HG03442 (cell line): ENCODE measurements at regions not wholly inside any gene's neighbourhood (a gene's known extent, or its start where the extent isn't known, plus 50 kb on each side); places are given as distances from the start of the nearest gene placed in this dataset.

Source experiments
- ATAC-seq: cut with Tn5 transposase; IDR thresholded peaks from one replicate; pipeline ENCODE4 v1.9.1; 2021; ENCODE audit warnings: mild to moderate bottlenecking, moderate library complexity; ENCODE audit not compliant: unreplicated experiment

DNA sequence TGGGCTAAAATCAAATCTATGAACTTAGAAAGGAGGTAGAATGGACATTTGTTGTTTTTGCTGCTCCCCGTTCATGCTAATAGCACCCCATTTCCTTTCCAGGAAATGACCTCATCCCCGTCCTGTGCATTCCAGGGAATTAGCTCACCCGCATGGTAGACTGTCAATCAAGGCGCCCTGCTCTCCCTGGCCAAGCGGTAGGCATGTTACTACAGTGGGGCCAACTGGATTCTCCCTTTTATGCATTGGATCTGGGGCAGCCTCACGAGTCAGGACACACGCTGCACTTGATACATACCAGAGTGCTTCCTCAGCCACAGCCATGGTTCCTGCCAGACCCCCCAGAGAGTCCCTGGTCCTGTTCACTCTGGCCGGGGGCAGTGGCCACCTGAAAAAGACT is 111.0 kb upstream of the PTCH1 start:
- no peak for ATAC-seq

DNA sequence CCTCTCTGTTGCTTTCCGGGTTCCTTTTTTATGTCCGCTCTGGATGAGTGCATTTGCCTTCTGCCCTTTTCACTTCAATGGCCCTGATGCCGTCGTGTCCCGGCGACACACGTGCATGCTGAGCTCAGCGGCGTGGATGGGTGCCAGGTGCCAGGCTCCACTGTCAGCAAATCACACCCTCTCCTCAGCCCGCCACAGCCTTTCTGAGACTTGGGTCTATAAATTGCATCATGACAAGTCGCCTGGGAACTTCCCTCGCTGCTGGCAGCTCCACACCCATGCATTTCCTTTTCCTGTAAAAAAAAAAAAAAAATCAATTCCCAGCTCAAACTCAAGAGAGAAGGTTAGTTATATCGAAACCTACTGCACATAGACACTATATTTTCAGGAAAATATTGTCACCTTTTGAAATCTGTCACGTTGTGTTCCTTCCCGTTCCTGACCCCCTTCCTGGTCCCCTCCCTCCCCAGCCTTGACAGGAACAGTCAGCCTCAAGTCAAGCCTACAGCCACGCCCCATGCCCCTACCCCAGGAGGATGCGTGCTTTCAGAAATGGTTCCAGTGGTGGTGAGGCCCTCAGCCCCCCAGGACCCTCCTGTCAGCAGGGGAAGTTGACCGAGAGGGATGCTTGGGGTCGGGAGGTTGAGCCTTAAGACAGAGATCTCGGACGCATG is 110.3 kb upstream of the PTCH1 start:
- ATAC-seq, result no peak

DNA sequence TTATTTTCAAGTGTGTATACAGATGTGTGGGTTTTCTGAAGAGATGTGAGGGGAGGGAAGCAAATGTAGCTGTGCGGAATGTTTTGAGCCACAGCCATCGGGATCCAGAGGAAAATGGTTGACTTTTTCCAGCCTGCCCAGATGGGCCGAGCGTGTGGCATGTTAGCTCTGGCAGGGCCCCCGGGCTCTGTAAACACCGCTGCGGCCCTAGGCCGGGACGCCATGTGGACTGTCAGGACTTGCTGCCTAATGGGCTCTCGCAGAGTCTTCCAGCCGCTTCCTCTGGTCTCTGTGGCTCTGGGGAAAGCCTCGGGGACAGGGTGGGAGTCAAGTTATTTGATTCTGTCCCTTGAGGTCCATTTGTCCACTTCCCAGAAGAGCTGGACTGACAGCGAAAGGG is 109.6 kb upstream of the PTCH1 start:
- ATAC-seq, result no peak

DNA sequence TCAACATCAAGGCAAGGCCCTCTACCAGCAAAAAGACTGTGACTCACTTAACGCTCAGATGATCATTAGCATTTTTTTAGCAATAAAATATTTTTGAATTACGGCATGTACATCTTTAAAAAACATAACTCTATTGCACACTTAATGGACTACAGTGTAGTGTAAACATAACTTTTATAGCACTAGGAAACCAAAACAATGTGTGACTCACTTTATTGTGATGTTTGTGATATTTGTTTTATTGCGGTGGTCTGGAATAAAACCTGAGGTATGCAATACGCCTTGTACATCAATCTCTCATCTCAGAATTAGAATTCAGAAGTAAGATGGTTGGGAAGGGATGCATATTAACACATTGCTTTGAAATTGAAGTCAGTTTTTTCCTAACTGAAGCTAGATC is 106.9 kb upstream of the PTCH1 start:
- ATAC-seq, result no peak

DNA sequence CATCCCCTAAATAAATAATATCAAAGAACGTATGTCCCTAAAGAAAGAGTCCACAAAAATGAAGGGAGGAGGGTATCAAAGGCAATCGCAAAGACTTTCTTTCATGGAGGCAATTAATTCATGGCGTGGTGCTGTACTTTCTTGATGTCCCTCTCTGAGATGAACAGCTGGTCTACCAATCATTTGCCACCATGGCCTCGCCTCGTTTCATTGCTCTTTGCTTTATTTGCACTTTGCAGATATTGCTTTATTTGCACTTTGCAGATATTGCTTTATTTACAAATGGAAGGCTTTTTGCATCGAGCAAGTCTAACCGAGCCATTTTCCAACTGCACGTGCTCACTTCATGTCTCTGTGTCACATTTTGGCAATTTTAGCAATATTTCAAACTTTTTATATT is 104.0 kb upstream of the PTCH1 start:
- ATAC-seq, result no peak

DNA sequence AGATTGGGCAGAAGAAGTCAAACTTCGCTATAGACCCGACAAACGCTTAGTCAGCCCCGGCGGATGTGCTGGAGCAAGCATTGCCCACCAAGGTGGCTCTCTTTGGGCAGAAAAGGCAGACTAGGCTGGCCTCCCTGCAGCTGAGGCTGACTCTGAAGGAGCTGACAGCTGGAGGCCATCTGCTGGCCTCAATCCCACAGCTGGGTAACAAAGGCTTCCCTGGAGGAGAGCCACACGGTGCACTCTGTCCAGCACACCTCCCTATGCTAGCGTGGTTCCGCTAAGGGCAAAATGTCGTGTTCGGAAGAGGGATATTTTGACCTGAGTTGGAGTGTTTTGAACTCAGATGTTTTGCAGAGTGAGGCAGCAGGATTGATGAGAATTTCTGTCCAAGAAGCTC is 103.5 kb upstream of the PTCH1 start:
- no peak for ATAC-seq

DNA sequence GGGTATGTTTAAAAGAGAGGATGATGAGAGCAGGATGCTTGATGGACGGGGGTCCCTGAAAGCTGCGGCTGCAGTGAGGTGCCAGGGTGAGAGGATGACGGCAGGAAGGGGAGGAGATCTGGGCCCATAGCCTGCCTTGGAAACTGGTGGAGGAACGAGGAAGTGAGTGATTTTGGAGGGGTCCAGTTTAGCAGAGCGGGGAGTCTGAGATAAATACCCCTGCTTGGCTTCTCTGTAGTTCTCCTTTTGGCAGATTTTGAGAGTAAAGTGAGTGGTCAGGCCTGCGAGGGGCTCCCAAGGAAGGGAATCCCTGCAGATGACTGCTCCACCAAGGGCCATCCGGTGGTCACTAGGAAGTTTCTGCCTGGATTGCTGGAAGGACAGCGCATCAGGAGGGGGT is 98.5 kb upstream of the PTCH1 start:
- no peak for ATAC-seq

DNA sequence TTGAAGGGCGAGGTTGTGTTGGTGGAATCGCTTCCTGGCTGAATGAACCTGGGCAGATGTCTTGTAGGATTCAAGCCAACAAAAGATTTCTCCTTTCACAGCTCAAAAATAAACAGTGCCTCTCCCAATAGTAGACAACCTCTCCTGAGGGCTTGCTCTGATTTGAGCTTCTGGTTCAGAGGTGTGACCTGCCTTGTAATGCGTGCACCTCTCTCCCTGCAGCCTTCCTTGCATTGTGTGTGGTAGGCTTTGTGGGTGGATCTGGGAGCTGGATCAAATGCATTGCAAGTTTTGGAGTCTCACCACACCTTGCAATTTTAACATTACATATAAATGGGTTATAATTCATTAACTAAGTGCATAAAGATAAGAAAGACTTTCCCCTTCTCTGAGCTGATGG is 96.9 kb upstream of the PTCH1 start:
- ATAC-seq, result no peak

DNA sequence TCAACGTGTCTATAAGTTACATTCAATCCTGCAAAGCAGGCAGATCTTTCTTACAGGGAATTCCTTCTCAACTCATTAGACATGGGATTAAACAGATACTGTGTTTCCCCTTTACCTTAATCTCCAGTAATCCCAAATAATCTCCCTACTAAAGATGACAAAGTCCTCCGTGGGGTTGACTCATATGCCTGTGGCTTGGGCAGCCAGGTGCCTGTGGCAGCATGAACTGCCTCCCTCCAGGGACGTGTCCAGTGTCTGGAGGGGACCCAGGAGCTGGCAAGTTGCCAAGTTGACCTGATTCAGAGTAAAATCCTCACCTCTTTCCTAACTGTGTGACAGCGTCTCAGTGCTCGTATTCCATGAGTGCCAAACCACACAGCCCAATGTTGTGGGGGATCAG is 94.6 kb upstream of the PTCH1 start:
- no peak for ATAC-seq

DNA sequence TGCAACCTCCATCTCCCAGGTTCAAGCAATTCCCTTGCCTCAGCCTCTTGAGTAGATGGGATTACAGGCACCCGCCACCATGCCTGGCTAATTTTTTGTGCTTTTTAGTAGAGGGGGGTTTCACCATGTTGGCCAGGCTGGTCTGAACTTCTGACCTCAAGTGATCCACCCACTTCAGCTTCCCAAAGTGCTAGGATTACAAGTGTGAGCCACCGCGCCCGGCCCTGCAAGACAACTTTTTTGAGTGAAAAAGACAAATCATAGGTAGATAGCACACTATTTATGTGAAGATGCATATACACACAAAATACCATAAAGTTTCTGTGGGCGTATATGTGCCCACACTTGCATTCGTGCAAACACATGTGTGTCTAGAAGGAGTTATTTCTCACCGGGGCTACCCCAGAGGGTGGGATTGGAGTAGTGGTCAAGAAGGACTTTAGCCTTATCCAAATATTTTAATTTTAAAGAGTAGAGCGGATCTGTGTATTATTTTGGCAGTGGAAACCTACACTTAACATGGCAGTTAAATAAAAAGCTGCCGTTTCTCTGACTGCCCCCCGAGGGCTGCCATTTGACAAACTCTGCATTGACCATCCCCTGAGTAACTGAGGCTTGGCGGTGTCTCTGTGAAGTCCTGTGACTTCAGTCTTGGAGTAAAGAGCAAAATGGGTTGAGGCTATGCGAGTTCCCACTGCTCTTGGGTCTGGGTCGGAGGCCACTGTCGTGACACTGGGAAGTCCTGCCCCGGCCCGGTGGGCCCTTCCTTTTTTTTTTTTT is 93.4 kb upstream of the PTCH1 start:
- ATAC-seq, result no peak

DNA sequence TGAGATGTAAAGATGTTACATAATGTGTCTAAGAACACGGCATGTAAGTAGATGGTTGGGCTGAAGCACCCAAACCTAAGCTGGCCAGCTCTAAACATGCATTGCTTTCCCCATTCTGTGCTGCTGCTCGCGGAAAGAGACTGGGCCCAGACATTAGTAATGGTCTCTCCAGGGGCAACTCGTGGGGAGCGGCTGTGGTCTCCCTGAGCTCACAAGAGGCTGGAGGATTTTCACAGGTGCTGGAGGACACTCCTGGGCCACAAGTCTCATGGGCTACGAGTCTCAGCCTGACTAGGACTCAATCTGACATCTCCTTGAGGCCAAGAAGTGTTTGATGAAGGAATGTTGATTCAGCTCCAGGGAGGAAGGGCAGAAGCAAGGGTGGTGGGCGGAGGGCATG is 92.7 kb upstream of the PTCH1 start:
- ATAC-seq, result no peak

DNA sequence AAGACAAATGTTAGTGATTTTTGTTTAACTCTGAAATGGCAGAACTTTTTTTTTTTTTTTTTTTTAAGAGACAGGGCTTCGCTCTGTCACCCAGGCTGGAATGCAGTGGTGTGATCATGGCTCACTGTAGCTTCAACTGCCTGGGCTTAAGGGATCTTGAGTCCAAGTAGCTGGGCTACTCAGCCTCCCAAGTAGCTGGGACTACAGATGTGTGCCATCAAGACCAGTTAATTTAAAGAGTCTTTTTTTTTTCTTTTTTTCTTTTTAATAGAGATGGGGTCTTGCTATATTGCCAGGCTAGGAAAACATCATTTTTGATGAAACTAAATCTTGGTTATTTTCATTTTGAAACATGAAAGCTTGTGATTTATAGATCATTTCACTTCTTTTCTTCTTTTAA is 91.6 kb upstream of the PTCH1 start:
- no peak for ATAC-seq

DNA sequence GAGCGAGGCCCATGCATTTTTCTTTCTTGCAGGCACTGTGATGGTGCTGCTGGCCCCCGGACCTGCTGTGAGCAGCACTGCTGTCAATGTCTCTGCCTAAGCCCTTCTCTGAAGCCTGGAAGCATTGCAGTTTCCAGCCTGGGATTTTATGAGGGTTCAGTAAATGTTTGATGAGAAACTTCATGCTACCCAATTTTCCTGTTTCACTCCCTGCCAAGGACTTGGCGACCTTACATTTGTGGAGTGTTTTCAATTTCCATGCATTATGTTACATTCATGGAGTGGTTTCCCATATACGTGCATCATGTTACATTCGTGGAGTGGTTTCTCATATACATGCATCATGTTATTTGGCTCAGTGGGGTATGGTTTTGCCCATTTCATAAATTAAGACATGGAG is 90.7 kb upstream of the PTCH1 start:
- no peak for ATAC-seq

DNA sequence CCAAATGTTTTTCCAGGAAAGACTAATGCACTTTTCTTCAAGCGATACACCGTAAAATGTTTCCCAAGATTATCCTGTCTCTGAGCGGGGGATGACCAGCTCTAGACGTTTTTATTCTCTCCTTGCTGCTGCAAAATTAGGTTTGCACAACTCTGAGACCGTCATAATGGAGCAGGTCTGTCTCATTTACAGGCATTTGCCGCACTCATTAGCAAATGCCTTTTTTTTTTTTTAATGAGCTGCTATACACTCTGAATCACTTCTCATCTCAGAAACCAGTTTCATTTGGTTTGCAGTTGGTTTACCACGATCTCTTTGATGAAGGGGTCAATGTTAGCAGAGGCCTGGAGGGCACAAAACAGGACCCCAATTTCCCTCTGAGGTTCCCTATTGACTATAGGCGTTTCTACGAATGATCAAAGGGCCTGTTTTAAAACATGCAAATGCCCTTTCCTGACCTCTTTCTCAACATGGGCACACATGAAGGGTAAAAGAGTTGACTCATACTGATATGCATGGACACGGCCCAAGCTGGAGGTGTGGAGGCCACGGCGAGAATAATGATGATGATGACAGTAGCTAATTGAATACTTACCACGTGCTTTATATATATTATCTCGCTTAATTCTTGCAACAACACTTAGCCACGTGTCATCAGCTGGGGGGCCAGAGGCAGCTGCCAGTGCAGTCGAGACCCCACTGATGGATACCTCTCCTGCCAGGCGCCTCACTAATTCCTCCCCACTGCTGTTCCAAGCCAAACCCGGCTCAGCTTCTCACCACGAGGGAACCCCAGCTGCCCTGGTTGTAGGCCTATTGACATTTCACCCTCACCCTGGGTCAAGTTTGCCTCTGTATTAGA is 89.9 kb upstream of the PTCH1 start:
- no peak for ATAC-seq

DNA sequence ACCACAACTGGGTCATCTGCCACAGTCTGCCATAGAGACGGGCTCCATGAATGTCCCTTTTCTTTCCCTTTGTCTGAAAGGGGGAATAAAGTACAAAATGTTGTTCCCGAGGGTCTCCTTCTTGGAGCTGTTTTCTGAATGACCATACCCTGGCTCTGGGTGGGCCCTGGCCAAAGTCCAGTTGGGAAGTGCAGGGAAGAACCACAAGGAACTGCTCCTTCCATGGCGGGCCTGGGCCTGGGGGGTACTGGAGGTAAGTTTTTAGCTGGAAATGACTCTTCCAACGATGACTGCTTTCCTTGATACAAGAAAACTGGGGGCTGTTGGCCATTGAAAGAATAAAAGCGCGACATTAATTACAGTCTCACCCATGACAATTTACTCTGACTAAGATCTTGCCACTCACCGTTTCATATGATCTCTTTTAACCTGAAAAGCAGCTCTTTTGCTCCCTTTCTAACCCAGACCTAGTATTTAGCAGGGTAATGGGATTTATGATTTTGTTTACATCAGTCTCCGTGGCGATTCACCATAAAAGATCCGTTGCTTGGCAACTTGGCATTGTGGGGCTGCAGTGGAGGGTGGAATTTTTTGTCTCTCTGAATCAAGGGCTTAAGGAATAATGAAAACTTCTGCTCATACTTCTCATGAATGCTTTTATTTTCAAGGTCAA is 89.2 kb upstream of the PTCH1 start:
- ATAC-seq, result no peak

DNA sequence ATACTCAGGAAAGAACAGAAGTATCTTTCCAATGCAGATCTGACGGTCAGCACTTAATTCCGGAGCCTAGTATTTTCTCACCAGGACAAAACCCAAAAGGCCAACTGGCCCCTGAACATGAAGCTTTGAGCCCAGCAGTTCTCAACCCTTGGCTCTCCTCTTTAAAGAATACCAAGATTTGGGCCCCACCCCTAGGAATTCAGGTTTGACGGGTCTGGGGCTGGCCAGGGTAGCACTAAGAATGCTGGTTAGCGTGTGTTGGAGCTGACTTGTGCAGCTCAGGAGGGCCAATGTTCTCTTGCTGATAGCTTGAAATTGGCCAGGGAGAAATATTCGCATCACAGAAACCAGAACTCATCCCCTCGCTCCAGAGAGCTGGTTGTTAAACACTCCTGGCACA is 88.3 kb upstream of the PTCH1 start:
- no peak for ATAC-seq

DNA sequence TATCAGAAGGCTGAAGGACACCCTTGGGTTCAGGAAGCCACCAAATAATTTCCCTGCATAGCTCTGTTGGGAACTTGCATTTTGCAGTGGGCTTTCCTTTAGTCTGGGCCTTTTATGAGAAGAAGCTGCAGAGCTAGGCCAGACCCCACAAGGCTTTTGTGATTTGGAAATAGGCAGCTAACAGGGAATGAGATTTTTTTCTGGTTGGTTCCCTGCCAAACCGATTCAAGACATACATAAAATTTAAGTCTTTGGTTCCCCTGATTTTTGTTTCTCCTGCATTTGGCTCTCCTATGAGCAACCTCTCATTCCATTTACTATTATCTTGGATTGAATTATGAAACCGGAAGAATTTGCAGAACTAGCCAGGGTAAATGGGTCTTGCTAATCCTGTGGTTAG is 81.5 kb upstream of the PTCH1 start:
- no peak for ATAC-seq

DNA sequence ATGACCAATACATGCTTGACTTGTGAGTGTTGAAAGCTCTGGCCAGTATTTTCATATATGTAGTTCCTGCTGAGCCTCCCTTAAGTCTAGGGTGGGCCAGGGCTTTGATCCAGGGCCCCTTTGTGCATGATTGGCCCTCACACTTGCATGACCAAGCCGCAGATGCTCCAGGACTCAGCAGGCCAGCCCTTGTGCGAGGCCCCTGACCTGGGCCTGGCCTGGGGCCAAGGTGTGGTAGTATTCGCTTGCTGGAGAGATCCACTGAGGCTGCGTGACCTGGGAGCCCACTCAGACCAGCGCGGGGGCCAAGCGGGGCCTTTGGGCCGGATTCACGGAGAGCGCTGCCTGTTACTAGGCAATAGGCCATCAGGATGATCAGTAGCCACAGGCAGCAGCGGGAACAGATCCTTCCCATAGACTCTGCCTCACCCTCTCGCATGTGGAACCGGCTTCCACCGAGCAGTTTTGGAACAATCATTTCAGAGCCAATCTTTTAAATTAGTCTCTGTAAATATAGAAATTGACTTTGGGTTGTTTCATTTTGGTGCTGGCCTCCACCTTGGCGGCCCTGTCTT is 79.0 kb upstream of the PTCH1 start:
- ATAC-seq, result no peak

DNA sequence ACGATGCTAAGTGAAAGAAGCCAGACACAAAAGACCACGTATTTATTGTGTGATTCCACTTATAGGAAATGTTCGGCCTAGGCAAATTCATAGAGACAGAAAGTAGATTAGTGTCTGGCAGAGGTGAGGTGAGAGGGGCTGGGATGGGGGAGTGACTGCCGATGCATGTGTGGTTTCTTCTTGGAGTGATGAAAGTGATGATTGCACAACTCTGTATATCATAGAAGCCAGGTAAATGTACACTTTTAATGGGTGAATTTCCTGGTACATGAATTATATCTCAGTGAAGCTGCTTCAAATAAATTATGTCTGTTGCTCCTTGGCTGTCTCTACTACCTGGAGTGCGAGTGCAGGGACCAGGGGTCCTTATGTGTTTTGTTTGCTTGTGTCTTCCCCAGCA is 76.2 kb upstream of the PTCH1 start:
- ATAC-seq, result no peak

DNA sequence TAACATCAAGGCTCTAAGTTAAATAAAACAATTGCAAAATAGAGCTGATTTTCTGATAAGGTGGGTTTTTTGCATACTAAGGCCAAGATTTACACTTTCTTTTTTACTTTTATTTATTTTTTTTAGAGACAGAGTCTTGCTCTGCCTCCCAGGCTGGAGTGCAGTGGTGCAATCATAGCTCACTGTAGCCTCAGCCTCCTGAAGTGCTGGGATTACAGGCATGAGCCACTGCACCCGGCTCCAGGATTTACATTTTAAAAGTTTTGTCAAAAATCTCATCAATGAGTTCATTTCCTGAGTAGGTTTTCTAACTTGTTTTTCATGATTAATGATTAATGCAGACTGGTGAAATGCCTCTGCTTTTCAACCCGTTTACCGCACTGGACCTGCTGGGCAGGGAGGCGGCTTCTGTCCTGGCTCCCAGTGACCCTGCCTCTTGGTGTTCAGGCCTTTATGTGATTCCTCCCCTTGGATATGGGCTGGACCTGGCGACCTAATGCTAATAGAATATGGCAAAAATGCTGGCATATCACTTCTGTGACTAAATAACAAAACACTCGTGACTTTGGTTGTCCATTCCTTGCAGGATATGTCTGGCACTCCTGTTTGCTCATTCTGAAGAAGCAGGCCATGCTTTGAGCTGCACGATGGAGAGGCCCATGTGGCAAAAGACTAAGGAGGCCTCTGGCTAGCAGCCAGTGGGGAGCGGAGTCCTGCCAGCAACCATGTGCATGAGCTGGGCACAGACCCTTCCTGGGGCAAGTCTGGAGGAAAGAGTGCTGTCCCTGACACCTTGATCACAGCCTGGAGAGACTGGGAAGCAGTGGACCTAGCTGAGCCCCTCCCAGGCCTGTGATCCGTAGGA is 72.2 kb upstream of the PTCH1 start:
- no peak for ATAC-seq
